ENCODE measurements at regions not wholly inside any gene's neighbourhood (a gene's known extent, or its start where the extent isn't known, plus 50 kb on each side); places are given as distances from the start of the nearest gene placed in this dataset.
A peak's percentile ranks its signal among the peaks of the same experiment; 100 is the strongest.

- TF ChIP-seq BACH2 (CRISPR knock-in tag; IDR thresholded peaks at IDR 0.05; ENCODE audit: borderline replicate concordance) (no peak), CSDC2 (CRISPR knock-in tag; IDR thresholded peaks at IDR 0.05) (no peak)
- no peak for ATAC-seq
These were observed 268.5 kb downstream of the DUSP10 start for GRCh38 chr1:221473411-221473810.

DNA sequence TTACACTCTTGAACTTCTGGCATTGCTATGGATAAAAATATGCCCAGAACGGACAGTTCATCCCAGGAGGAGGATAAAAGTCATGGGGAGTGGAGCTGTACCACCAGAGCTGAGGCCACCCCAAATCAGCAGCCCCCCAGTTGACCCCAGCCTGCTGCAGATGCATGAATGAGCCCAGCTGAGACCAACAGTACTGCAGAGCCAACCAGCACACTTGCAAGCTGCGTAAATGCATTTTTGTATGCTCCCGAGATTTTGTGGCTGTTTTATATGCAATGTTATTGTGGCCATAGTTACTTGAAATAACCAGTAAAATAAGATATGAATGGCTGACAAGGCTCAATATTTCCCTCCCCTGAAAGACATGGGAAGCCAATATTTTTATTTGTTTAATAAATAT lies 264.6 kb downstream of the DUSP10 start:
- TF ChIP-seq TCF4 (CRISPR knock-in tag; IDR thresholded peaks at IDR 0.05; ENCODE audit: borderline replicate concordance) (no peak), SNAI2 (CRISPR knock-in tag; IDR thresholded peaks at IDR 0.05) (no peak), ZNF8 (CRISPR knock-in tag; IDR thresholded peaks at IDR 0.05) (no peak), RARB (CRISPR knock-in tag; IDR thresholded peaks at IDR 0.05) (no peak), ZNF70 (CRISPR knock-in tag; IDR thresholded peaks at IDR 0.05) (no peak), TOX (CRISPR knock-in tag; IDR thresholded peaks at IDR 0.05; ENCODE audit: borderline replicate concordance) (no peak), PPARA (CRISPR knock-in tag; IDR thresholded peaks at IDR 0.05; ENCODE audit: borderline replicate concordance) (no peak), BACH2 (CRISPR knock-in tag; IDR thresholded peaks at IDR 0.05; ENCODE audit: borderline replicate concordance) (no peak)
- no peak for ATAC-seq

DNA sequence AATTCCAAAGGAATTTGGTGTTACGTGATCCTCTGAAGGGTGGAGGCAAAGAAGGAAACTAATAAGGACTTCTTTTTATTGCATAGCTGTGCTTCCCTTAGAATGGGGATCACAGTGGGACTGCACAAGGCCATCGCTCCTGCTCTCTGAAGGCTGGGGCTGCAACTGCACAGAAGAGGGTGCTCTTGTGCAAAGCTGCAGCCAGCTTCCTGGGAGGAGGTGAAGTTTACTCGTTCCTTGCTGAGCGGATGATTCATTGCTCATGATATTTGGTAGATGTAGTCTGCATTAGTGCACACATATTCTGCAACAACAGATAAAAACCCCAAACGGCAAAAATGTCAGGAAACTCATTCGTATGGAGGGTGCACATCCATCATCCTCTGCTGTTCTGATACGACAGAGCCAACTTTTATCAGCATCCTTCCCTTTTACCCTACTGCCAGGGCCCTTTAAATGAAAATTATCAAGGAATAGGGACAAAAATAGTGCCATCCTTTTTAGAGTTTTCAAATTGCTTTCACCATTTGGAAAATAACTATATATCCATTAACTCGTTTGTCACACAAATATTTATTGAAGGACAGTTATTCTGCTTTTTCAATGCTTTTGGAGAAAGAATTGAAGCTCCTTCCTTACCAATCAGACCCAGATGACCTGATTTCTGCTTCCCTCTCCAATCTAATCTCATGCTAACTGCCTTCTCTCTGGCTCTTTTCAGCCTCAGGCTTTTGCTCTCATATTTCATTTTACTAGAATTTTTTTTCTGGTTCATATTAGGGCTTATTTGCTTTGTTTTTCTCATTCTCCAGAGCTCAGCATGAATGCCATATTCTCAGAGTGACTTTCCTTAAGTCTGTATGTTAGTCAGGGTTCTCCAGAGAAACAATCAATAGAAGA lies 263.6 kb downstream of the DUSP10 start:
- ATAC-seq, result peak; percentile 100

GRCh38 chr1:221487781-221488524 lies 253.9 kb downstream of the DUSP10 start:
- TF ChIP-seq ZC3H10 (CRISPR knock-in tag; IDR thresholded peaks at IDR 0.05) (peak; percentile 71; the same call in 1 of the 2 replicates), TOX (CRISPR knock-in tag; IDR thresholded peaks at IDR 0.05; ENCODE audit: borderline replicate concordance) (0 out of 2 replicates have a peak, but pooled peaks have one; percentile 9), ESRRG (CRISPR knock-in tag; IDR thresholded peaks at IDR 0.05) (no peak)
- ATAC-seq, result peak; percentile 93

More for the DNA sequence above, 263.6 kb downstream of the DUSP10 start:
- TF ChIP-seq ZC3H10 (CRISPR knock-in tag; IDR thresholded peaks at IDR 0.05), result 0 out of 2 replicates have a peak, but pooled peaks have one; percentile 32
- no peak for TF ChIP-seq POU6F1 (CRISPR knock-in tag; IDR thresholded peaks at IDR 0.05; ENCODE audit: borderline replicate concordance, low read depth)

DNA sequence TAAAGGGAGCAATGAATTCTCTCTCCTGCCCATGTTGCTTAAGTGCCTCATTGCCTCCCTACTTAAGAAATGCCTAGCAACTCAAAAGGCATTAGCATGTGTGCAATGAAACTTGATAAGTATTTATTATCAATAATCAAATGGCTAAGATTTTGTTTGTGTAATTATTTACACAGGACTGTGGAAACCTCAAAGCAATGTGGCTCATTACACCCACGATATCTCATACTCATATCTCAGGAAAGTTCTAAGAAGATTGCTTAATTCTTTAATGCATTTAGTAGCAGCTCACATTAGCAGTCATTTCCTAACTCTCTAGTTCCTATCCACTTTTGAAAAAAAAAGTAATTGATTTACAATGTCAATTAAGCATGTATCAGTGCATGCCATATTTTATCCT lies 253.3 kb downstream of the DUSP10 start:
- no peak; the same call in 2 of the 3 replicates for ATAC-seq

GRCh38 chr1:221494670-221495069 lies 247.2 kb downstream of the DUSP10 start:
- peak; percentile 46 for ATAC-seq
- TF ChIP-seq, protein P1, sequence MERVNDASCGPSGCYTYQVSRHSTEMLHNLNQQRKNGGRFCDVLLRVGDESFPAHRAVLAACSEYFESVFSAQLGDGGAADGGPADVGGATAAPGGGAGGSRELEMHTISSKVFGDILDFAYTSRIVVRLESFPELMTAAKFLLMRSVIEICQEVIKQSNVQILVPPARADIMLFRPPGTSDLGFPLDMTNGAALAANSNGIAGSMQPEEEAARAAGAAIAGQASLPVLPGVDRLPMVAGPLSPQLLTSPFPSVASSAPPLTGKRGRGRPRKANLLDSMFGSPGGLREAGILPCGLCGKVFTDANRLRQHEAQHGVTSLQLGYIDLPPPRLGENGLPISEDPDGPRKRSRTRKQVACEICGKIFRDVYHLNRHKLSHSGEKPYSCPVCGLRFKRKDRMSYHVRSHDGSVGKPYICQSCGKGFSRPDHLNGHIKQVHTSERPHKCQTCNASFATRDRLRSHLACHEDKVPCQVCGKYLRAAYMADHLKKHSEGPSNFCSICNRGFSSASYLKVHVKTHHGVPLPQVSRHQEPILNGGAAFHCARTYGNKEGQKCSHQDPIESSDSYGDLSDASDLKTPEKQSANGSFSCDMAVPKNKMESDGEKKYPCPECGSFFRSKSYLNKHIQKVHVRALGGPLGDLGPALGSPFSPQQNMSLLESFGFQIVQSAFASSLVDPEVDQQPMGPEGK (CRISPR knock-in tag; IDR thresholded peaks at IDR 0.05; ENCODE audit: borderline replicate concordance), result no peak
- TF ChIP-seq TSHZ2 (CRISPR knock-in tag; IDR thresholded peaks at IDR 0.05), result no peak
- no peak for TF ChIP-seq CSDC2 (CRISPR knock-in tag; IDR thresholded peaks at IDR 0.05)
- no peak for TF ChIP-seq ZFP3 (CRISPR knock-in tag; IDR thresholded peaks at IDR 0.05)
- TF ChIP-seq PPARA (CRISPR knock-in tag; IDR thresholded peaks at IDR 0.05; ENCODE audit: borderline replicate concordance), result no peak
- no peak for TF ChIP-seq ZNF8 (CRISPR knock-in tag; IDR thresholded peaks at IDR 0.05)
- no peak for TF ChIP-seq SNAI2 (CRISPR knock-in tag; IDR thresholded peaks at IDR 0.05)
- no peak for TF ChIP-seq ZNF70 (CRISPR knock-in tag; IDR thresholded peaks at IDR 0.05)
- TF ChIP-seq, protein P2, sequence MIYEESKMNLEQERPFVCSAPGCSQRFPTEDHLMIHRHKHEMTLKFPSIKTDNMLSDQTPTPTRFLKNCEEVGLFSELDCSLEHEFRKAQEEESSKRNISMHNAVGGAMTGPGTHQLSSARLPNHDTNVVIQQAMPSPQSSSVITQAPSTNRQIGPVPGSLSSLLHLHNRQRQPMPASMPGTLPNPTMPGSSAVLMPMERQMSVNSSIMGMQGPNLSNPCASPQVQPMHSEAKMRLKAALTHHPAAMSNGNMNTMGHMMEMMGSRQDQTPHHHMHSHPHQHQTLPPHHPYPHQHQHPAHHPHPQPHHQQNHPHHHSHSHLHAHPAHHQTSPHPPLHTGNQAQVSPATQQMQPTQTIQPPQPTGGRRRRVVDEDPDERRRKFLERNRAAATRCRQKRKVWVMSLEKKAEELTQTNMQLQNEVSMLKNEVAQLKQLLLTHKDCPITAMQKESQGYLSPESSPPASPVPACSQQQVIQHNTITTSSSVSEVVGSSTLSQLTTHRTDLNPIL (CRISPR knock-in tag; IDR thresholded peaks at IDR 0.05; ENCODE audit: low read depth), result no peak

More for the DNA sequence above, 253.3 kb downstream of the DUSP10 start:
- TF ChIP-seq ZC3H10 (CRISPR knock-in tag; IDR thresholded peaks at IDR 0.05) (no peak), GLIS3 (CRISPR knock-in tag; IDR thresholded peaks at IDR 0.05) (no peak), ARNTL (CRISPR knock-in tag; IDR thresholded peaks at IDR 0.05; ENCODE audit: borderline replicate concordance, low read depth) (no peak), ZNF70 (CRISPR knock-in tag; IDR thresholded peaks at IDR 0.05) (no peak), POU6F1 (CRISPR knock-in tag; IDR thresholded peaks at IDR 0.05; ENCODE audit: borderline replicate concordance, low read depth) (no peak), ESRRG (CRISPR knock-in tag; IDR thresholded peaks at IDR 0.05) (no peak), ISL1 (CRISPR knock-in tag; IDR thresholded peaks at IDR 0.05) (no peak), PPARA (CRISPR knock-in tag; IDR thresholded peaks at IDR 0.05; ENCODE audit: borderline replicate concordance) (no peak), BACH2 (CRISPR knock-in tag; IDR thresholded peaks at IDR 0.05; ENCODE audit: borderline replicate concordance) (no peak)
